NT2/D1 (cell line): ENCODE measurements at regions not wholly inside any gene's neighbourhood (a gene's known extent, or its start where the extent isn't known, plus 50 kb on each side); places are given as distances from the start of the nearest gene placed in this dataset.

Source experiments
- SUZ12 ChIP-seq: IDR thresholded peaks from 2 replicates; pipeline ENCODE4 v1.6.1; 2011; ENCODE audit not compliant: insufficient read length, insufficient read depth; ENCODE audit errors: extremely low read depth
- YY1 ChIP-seq: IDR thresholded peaks from 2 replicates; pipeline ENCODE4 v1.6.1; 2011; ENCODE audit not compliant: insufficient read length, insufficient read depth
- ZNF274 ChIP-seq: IDR thresholded peaks from 2 replicates; pipeline ENCODE4 v1.6.1; 2011; ENCODE audit warnings: mild to moderate bottlenecking, low read depth, low read length

DNA sequence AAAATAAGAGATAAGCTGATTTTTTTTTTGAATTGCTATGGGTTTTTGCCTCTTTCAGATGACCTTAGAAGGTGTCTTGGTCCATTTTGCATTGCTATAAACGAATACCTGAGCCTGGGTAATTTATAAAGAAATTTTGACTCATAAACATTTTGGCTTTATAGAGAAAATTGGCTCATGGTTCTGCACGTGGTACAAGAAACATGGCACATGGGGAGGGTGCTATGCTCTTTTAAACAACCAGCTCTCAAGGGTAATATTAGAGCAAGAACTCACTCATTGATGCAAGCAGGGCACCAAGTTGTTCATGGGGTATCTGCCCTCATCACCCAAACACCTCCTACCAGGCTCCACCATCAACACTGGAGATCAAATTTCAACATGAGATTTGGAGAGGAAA, 408.8 kb downstream of the NUP35 start:
- no peak for TF ChIP-seq SUZ12
- TF ChIP-seq ZNF274: no peak
- no peak for TF ChIP-seq YY1
